Activated CD8-positive, alpha-beta memory T cell treated with anti-CD3 and anti-CD28 coated beads, Interleukin-2, amount 50 U/mL, for 48 hours (primary cell): ENCODE measurements at regions not wholly inside any gene's neighbourhood (a gene's known extent, or its start where the extent isn't known, plus 50 kb on each side); places are given as distances from the start of the nearest gene placed in this dataset.

ENCODE experiments used
- DNase-seq: peaks from one replicate; pipeline ENCODE4 v3.0.0-alpha.2; 2020

- no peak for DNase-seq
These were observed 229.5 kb downstream of the ETAA1 start for GRCh38 chr2:67626656-67627055.

- no peak for DNase-seq
These were observed 230.5 kb downstream of the ETAA1 start for GRCh38 chr2:67627456-67628207.

- no peak for DNase-seq
These were observed 231.8 kb downstream of the ETAA1 start for GRCh38 chr2:67628892-67629291.

GRCh38 chr2:67631483-67631882 is 234.3 kb downstream of the ETAA1 start:
- DNase-seq = no peak

GRCh38 chr2:67633212-67633856 is 236.2 kb downstream of the ETAA1 start:
- no peak for DNase-seq

DNA sequence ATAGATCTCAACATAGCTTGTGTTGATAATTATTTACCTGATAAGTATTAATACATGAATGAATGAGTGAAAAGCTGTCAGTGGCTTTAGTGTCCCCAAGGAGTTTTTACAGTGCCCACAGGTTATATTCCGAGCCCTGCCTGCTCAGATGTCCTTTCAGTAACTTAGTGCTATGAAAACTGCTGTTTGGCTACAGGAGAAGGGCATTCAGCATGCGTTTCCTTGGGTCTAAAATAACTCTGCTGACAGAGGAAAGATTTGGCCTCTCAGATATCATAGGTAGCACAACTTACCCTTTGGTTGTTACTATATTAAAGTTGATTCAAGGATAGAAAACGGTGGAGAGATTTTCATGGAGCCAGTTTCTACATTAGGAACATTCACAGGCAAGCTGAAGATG is 241.0 kb downstream of the ETAA1 start:
- no peak for DNase-seq

- no peak for DNase-seq
These were observed 244.3 kb downstream of the ETAA1 start for GRCh38 chr2:67641312-67642045.

DNA sequence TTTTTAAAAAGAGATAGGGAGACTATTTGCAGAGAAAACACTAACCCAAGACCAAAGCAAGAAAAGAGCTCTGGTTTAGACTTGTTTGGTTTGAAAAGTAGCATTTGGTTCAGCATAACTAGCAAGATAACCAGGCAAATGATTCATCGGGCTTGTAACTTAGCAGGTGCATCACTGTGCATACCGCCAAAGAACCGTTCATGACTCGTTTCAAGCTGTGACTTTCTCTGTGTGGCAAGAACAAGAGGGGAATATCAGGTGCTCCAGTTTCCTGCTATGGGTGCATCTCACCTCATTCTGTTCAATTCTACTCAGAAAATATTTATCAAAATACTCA is 244.9 kb downstream of the ETAA1 start:
- no peak for DNase-seq

DNA sequence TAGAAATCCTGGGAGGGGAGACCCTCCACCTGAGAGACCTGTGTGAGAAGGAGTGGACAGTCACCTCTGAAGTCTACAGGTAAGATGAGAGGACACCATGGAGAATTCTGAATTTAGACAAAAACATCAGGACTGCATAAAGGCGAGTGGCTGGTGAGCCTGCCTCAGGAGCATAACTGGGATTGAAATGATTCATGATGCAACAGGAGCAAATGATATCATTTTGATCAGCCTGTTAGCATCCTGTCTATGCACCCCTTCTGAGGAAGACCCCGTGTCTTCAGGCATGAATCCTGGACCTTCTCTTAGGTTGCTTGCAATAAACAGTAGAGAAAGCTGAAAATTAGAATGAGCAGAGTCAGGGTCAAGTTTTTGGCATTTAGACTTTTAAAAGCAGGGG is 245.8 kb downstream of the ETAA1 start:
- DNase-seq = no peak

DNA sequence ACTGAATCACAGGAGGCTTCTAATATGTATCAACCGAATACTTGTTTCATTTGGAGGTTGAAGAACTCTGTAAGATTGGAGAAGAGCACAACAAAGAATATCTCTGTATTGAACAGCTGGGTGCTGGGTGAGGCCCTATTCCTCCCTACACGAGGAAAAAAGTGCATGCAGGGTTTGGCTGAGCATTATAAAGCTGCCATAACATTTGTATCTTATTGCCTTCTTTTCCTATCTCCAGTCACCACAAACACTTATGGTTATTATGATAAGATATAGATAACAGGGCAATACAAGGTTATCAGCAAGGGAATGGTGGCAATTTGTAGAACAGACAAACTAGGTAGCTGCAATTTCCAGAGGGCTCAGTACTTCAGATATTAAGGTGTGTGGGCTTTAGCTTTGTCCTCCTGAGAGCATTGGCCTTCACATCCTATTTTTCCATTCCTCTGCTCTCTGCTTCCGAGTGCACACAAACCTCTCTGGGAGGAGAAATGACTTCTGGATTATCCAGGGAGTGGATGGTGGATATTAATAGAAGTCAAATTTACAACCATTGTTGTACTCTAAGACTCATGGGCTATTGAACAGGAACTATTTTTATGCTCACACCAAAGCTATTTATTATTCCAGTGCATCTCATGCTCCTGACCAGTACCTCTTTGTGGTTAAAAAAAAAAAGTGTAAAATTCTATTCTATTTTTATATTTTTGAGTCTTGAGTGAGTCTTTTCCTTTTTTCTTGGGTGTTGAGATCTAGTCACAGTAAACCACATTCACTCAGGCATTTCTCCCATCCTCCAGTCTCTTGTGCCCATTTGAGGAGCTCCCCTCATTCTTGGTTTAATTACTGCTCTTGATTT is 248.4 kb downstream of the ETAA1 start:
- no peak for DNase-seq

- DNase-seq = no peak
These were observed 249.7 kb downstream of the ETAA1 start for GRCh38 chr2:67646714-67647333.

DNA sequence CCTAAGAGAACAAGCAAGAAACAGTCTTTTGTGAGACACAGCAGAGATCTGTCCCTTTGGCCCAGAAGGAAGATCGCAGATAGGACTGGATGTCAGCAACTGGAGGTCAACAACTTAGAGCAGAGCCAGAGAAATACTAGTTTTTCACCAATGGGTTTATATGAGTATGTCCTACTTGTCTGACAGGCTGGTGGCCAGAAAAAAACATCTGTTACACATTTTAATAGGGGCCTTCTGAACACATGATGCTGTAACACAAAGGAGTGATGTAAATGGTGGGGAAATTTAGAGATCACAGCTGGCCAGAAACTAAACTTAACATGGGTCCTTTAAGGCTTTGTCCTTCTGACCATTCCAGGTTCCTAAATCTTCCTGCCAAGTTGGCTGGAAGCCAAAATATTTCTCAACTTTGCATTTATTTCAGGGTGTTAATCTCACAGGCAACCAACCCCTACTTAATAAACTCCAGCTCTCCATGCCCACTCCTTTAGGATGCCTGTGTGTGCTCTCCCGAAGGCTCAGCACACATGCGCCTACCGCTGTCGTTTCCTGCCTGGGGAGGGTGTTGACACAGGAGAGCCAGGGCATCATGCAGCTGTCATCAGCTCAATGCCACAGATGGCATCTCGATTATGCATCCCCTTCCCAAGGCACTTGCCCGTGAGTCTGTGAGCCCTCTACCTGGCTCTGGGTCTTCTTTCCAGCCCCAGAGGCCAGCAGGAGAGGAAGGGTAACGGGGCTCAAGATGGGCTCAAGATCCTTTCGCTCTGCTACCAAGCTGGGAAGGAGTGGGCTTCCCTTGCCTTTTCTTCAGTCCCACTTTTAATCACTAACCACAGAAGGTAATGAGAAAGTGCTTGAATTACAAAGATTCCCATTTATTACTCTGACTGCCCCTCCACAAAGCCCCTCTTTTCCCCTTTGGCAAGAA is 252.5 kb downstream of the ETAA1 start:
- DNase-seq = no peak

GRCh38 chr2:67650291-67651133 is 253.4 kb downstream of the ETAA1 start:
- DNase-seq = no peak

GRCh38 chr2:67651565-67651964 is 254.4 kb downstream of the ETAA1 start:
- DNase-seq = no peak

- no peak for DNase-seq
These were observed 255.5 kb downstream of the ETAA1 start for GRCh38 chr2:67652679-67653078.

- no peak for DNase-seq
These were observed 259.7 kb downstream of the ETAA1 start for GRCh38 chr2:67656875-67657274.

- no peak for DNase-seq
These were observed 261.7 kb downstream of the ETAA1 start for GRCh38 chr2:67658820-67659219.

GRCh38 chr2:67660015-67660602 is 263.0 kb downstream of the ETAA1 start:
- no peak for DNase-seq

GRCh38 chr2:67660871-67661270 is 263.7 kb downstream of the ETAA1 start:
- DNase-seq = no peak

GRCh38 chr2:67662222-67662621 is 265.1 kb downstream of the ETAA1 start:
- DNase-seq = no peak
